Erythroblast (primary cell): ENCODE measurements at regions not wholly inside any gene's neighbourhood (a gene's known extent, or its start where the extent isn't known, plus 50 kb on each side); places are given as distances from the start of the nearest gene placed in this dataset.

Source experiments
- GATA1 ChIP-seq: IDR thresholded peaks from 2 replicates; pipeline ENCODE4 v1.6.1; 2011; ENCODE audit warnings: low read depth, mild to moderate bottlenecking, control low read depth, low read length, moderate library complexity
- POLR2A ChIP-seq: IDR thresholded peaks from 2 replicates; pipeline ENCODE4 v1.6.1; 2011; ENCODE audit warnings: mild to moderate bottlenecking, low read length

DNA sequence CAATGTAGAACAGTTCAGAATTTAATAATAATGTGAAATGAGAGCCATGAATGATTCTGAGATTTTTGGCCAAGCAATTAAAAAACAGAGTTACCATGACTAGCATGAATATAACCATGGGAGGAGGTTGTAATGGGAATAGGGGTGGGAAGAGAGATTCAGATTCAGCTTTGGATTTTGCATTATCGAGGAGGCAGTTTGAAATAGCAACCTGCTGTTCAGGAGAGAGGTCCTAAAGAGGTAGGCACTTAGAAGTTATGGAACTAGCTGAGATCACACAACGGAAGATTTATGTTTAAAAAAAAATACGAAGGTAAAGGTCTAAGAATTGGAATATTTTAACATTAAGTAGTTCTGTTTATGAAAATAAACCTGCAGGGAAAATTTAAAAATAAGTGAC is 124.4 kb upstream of the TECRL start:
- TF ChIP-seq POLR2A = no peak
- TF ChIP-seq GATA1 = no peak
